Testis (tissue), 2 donors: ENCODE measurements at regions not wholly inside any gene's neighbourhood (a gene's known extent, or its start where the extent isn't known, plus 50 kb on each side); places are given as distances from the start of the nearest gene placed in this dataset.

ENCODE experiments used
- DNase-seq: peaks from one replicate; pipeline ENCODE4 v3.0.0-alpha.2; 2019
- H3K27ac ChIP-seq, 2 donors: fragments of 200-600 bp; sonication (generic); one replicate each; pipeline ENCODE4 v1.5.1; 2019
- H3K27me3 ChIP-seq: fragments of 200-600 bp; sonication (generic); one replicate; pipeline ENCODE4 v1.5.1; 2019
- H3K36me3 ChIP-seq: fragments of 200-600 bp; sonication (generic); one replicate; pipeline ENCODE4 v1.5.1; 2017; ENCODE audit warnings: low read depth; ENCODE audit errors: missing control alignments
- H3K4me1 ChIP-seq: fragments of 200-600 bp; sonication (generic); one replicate; pipeline ENCODE4 v1.5.1; 2019
- H3K4me3 ChIP-seq, 2 donors: fragments of 200-600 bp; sonication (generic); one replicate each; pipeline ENCODE4 v1.5.1; 2017 to 2019
- H3K9me3 ChIP-seq: fragments of 200-600 bp; sonication (generic); one replicate; pipeline ENCODE4 v1.5.1; 2017
- POLR2A ChIP-seq: fragments of 450-650 bp; IDR thresholded peaks from one replicate; pipeline ENCODE4 v1.6.1; 2017; ENCODE audit warnings: antibody characterized with exemption, mild to moderate bottlenecking, moderate library complexity
- WGBS, 2 donors: methylation state at CpG; one replicate each; pipeline ENCODE4 v1.1.5; 2018; 5-methylcytosine and 5-hydroxymethylcytosine counted together
- intact Hi-C: fragments of 100-400 bp; cut with DNase I; formaldehyde crosslinking; loops from one replicate; pipeline ENCODE4 v1.15.1; 2023; ENCODE audit warnings: low total_unique reads
- TF ChIP-seq, protein P1 (sequence below), 3 experiments: fragments of 450-650 bp in 2 of 3; fragments of 200-600 bp in 1 of 3; sonication (generic) in 1 of 3; IDR thresholded peaks; one replicate each; pipeline ENCODE4 v1.5.1; 2016 to 2019; ENCODE audit warnings: antibody characterized with exemption in 3 of 3, mild to moderate bottlenecking in 2 of 3, moderate library complexity in 1 of 3

GRCh38 chr12:111160350-111161241 is 208.3 kb downstream of the PHETA1 start:
- DNase-seq = no peak
- peaks cover 3% of the 10 kb centered on the region for H3K4me1 ChIP-seq
- no peak overlapping the region for H3K27ac ChIP-seq
- H3K4me3 ChIP-seq = no peak overlapping the region
- H3K27me3 ChIP-seq = no peaks in the 10 kb centered on the region
- no peaks in the 10 kb centered on the region for H3K36me3 ChIP-seq
- 78 to 81% methylated on average over 24 to 25 of the region's 25 CpGs for WGBS, 2 donors
- no peak for TF ChIP-seq POLR2A
- TF ChIP-seq, protein P1, sequence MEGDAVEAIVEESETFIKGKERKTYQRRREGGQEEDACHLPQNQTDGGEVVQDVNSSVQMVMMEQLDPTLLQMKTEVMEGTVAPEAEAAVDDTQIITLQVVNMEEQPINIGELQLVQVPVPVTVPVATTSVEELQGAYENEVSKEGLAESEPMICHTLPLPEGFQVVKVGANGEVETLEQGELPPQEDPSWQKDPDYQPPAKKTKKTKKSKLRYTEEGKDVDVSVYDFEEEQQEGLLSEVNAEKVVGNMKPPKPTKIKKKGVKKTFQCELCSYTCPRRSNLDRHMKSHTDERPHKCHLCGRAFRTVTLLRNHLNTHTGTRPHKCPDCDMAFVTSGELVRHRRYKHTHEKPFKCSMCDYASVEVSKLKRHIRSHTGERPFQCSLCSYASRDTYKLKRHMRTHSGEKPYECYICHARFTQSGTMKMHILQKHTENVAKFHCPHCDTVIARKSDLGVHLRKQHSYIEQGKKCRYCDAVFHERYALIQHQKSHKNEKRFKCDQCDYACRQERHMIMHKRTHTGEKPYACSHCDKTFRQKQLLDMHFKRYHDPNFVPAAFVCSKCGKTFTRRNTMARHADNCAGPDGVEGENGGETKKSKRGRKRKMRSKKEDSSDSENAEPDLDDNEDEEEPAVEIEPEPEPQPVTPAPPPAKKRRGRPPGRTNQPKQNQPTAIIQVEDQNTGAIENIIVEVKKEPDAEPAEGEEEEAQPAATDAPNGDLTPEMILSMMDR (IDR thresholded peaks at IDR 0.05) = no peak
- intact Hi-C loops = no loop called here
- H3K9me3 ChIP-seq = no peaks in the 10 kb centered on the region

DNA sequence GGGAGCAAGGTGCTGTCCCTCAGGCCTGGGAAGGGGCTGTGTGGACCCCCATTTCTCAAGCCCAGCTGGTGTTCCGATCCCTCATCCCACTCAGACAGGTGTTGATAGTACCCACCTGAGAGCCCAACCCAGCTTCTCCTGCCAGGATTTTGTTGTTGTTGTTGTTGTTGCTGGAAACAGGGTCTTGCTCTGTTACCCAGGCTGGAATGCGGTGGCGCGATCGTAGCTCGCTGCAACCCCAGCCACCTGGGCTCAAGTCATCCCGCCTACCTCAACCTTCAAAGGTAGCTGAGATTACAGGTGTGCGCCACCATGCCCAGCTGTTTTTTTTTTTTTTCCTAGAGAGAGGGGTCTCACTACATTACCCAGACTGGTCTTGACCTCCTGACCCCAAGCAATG is 209.9 kb downstream of the PHETA1 start:
- DNase-seq = no peak
- no peaks in the 10 kb centered on the region for H3K36me3 ChIP-seq
- 96 to 98% methylated on average over 8 of the region's 8 CpGs for WGBS, 2 donors
- H3K27ac ChIP-seq = no peak overlapping the region
- no peaks in the 10 kb centered on the region for H3K27me3 ChIP-seq
- intact Hi-C loops = no loop called here
- no peak for TF ChIP-seq POLR2A
- TF ChIP-seq, protein P1 (IDR thresholded peaks at IDR 0.05) = no peak
- no peaks in the 10 kb centered on the region for H3K9me3 ChIP-seq
- no peak overlapping the region for H3K4me3 ChIP-seq
- H3K4me1 ChIP-seq = peaks cover 3% of the 10 kb centered on the region

GRCh38 chr12:111157486-111157885 is 211.4 kb downstream of the PHETA1 start:
- Histone ChIP-seq H3K4me1 (peaks cover 3% of the 10 kb centered on the region), H3K36me3 (no peaks in the 10 kb centered on the region), H3K9me3 (no peaks in the 10 kb centered on the region), H3K4me3 (no peak overlapping the region), H3K27me3 (no peaks in the 10 kb centered on the region), H3K27ac (no peak overlapping the region)
- TF ChIP-seq, protein P1 (IDR thresholded peaks at IDR 0.05) = no peak
- no peak for TF ChIP-seq POLR2A
- DNase-seq = no peak
- intact Hi-C loops = no loop called here
- 85 to 90% methylated on average over 2 of the region's 2 CpGs for WGBS, 2 donors

DNA sequence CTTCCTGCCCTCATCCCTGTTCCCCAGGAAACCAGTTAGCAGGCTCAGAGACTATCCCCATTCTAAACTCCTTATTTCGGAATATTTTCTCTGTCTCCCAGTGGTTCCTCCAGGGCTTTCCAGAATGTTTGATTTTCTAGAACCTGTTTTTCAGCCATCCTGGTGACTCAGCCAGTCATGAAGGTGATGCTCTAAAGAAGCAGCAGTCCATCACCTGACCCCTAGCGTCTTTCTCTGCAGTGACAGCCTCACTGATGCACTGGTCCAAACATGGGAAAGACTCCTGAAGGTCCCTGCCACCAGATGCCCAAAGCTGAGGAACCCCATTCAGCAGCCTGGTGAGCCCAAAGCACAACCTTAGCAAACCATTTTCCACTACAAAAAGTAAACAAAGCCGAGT is 212.6 kb downstream of the PHETA1 start:
- no peak overlapping the region for H3K4me3 ChIP-seq
- intact Hi-C loops = no loop called here
- H3K36me3 ChIP-seq = no peaks in the 10 kb centered on the region
- H3K27ac ChIP-seq = no peak overlapping the region
- 78 to 86% methylated on average over 3 of the region's 3 CpGs for WGBS, 2 donors
- no peak for TF ChIP-seq POLR2A
- TF ChIP-seq, protein P1 (IDR thresholded peaks at IDR 0.05) = no peak
- no peaks in the 10 kb centered on the region for H3K27me3 ChIP-seq
- H3K9me3 ChIP-seq = no peaks in the 10 kb centered on the region
- H3K4me1 ChIP-seq = peaks cover 3% of the 10 kb centered on the region
- DNase-seq = no peak

GRCh38 chr12:111155521-111155920 is 213.4 kb downstream of the PHETA1 start:
- 49 to 68% methylated on average over 8 of the region's 8 CpGs for WGBS, 2 donors
- H3K27me3 ChIP-seq = no peaks in the 10 kb centered on the region
- intact Hi-C loops = no loop called here
- peaks cover 3% of the 10 kb centered on the region for H3K4me1 ChIP-seq
- no peak overlapping the region for H3K4me3 ChIP-seq
- H3K9me3 ChIP-seq = no peaks in the 10 kb centered on the region
- no peak for TF ChIP-seq POLR2A
- TF ChIP-seq, protein P1 (IDR thresholded peaks at IDR 0.05) = no peak
- DNase-seq = no peak
- no peak overlapping the region for H3K27ac ChIP-seq
- H3K36me3 ChIP-seq = no peaks in the 10 kb centered on the region
